ENCODE measurements at regions not wholly inside any gene's neighbourhood (a gene's known extent, or its start where the extent isn't known, plus 50 kb on each side); places are given as distances from the start of the nearest gene placed in this dataset.

GRCh38 chr9:14007190-14007769, 306.7 kb downstream of the NFIB start:
- H3K4me3 ChIP-seq (ENCODE audit: low read depth, low read length) = no peak overlapping the region
- no peak for DNase-seq (ENCODE audit: low read depth)
- TF ChIP-seq CTCF (IDR thresholded peaks at IDR 0.05; ENCODE audit: insufficient read depth, low read depth, low read length, missing control alignments) = no peak

- DNase-seq (ENCODE audit: low read depth) = no peak
- TF ChIP-seq CTCF (IDR thresholded peaks at IDR 0.05; ENCODE audit: insufficient read depth, low read depth, low read length, missing control alignments) = no peak
- no peak overlapping the region for H3K4me3 ChIP-seq (ENCODE audit: low read depth, low read length)
Observed at GRCh38 chr9:14006386-14007187, 307.4 kb downstream of the NFIB start.

GRCh38 chr9:14004110-14004509, 309.8 kb downstream of the NFIB start:
- DNase-seq (ENCODE audit: low read depth) = no peak
- H3K4me3 ChIP-seq (ENCODE audit: low read depth, low read length) = no peak overlapping the region
- no peak for TF ChIP-seq CTCF (IDR thresholded peaks at IDR 0.05; ENCODE audit: insufficient read depth, low read depth, low read length, missing control alignments)

- TF ChIP-seq CTCF (IDR thresholded peaks at IDR 0.05; ENCODE audit: insufficient read depth, low read depth, low read length, missing control alignments) = no peak
- H3K4me3 ChIP-seq (ENCODE audit: low read depth, low read length) = no peak overlapping the region
- no peak for DNase-seq (ENCODE audit: low read depth)
Observed at GRCh38 chr9:13994240-13994639, 319.7 kb downstream of the NFIB start.

- DNase-seq (ENCODE audit: low read depth) = no peak
Observed at GRCh38 chr9:13993632-13994185, 320.2 kb downstream of the NFIB start.

More at GRCh38 chr9:13993632-13994185, 320.2 kb downstream of the NFIB start:
- no peak overlapping the region for H3K4me3 ChIP-seq (ENCODE audit: low read depth, low read length)
- no peak for TF ChIP-seq CTCF (IDR thresholded peaks at IDR 0.05; ENCODE audit: insufficient read depth, low read depth, low read length, missing control alignments)
